LNCaP clone FGC (cell line): ENCODE measurements at regions not wholly inside any gene's neighbourhood (a gene's known extent, or its start where the extent isn't known, plus 50 kb on each side); places are given as distances from the start of the nearest gene placed in this dataset.
"Not testable (repeated sequence)": the region's sequence is repeated elsewhere in the genome, so short reads cannot be mapped to it uniquely, and the experiment has no call there.

ENCODE experiments used
- DNase-seq: peaks from one replicate; pipeline ENCODE4 v3.0.0-alpha.2; 2011; ENCODE audit warnings: low read depth
- H3K4me3 ChIP-seq: 2 replicates; pipeline ENCODE4 v1.5.1; 2011; ENCODE audit warnings: mild to moderate bottlenecking, low read depth, low read length, control low read depth
- CTCF ChIP-seq: IDR thresholded peaks from 2 replicates; pipeline ENCODE4 v1.5.1; 2012; ENCODE audit warnings: mild to moderate bottlenecking; ENCODE audit not compliant: control insufficient read depth, insufficient read depth; ENCODE audit errors: extremely low read depth

- no peak overlapping the region for H3K4me3 ChIP-seq
- no peak for DNase-seq
- no peak for TF ChIP-seq CTCF
Measured at GRCh38 chr6:134397676-134398075, 79.8 kb upstream of the SGK1 start.

GRCh38 chr6:134394905-134395304 lies 77.0 kb upstream of the SGK1 start:
- no peak for TF ChIP-seq CTCF
- no peak for DNase-seq
- no peak overlapping the region for H3K4me3 ChIP-seq

- no peak for TF ChIP-seq CTCF
- DNase-seq: no peak
- no peak overlapping the region for H3K4me3 ChIP-seq
Measured at GRCh38 chr6:134394208-134394607, 76.3 kb upstream of the SGK1 start.

GRCh38 chr6:134391205-134391604 lies 73.3 kb upstream of the SGK1 start:
- H3K4me3 ChIP-seq: no peak overlapping the region
- no peak for DNase-seq
- TF ChIP-seq CTCF: no peak

- no peak for DNase-seq
- no peak for TF ChIP-seq CTCF
- no peak overlapping the region for H3K4me3 ChIP-seq
Measured at GRCh38 chr6:134389658-134390057, 71.7 kb upstream of the SGK1 start.

- DNase-seq: no peak
Measured at GRCh38 chr6:134389129-134389528, 71.2 kb upstream of the SGK1 start.

GRCh38 chr6:134386482-134386881 lies 68.6 kb upstream of the SGK1 start:
- not testable (repeated sequence) for DNase-seq, H3K4me3 ChIP-seq

More at GRCh38 chr6:134389129-134389528, 71.2 kb upstream of the SGK1 start:
- H3K4me3 ChIP-seq: no peak overlapping the region
- no peak for TF ChIP-seq CTCF
